ENCODE measurements at regions not wholly inside any gene's neighbourhood (a gene's known extent, or its start where the extent isn't known, plus 50 kb on each side); places are given as distances from the start of the nearest gene placed in this dataset.

GRCh38 chr10:123417414-123417813 is 248.7 kb upstream of the GPR26 start:
- WGBS (ENCODE audit: extremely low coverage, insufficient read length, low lambda C conversion rate), result no CpG with 5 or more reads among the region's 2 CpGs
- Histone ChIP-seq H3T11ph (ENCODE audit: low read length) (no peak overlapping the region), H3K9me3 (ENCODE audit: control insufficient read depth, low read depth, low read length) (no peaks in the 10 kb centered on the region), H2BK20ac (ENCODE audit: low read depth, low read length, poor library complexity, severe bottlenecking) (no peak overlapping the region), H2AFZ (ENCODE audit: low read length) (no peak overlapping the region), H2AK5ac (ENCODE audit: insufficient read length, low read length) (no peak overlapping the region), H4K91ac (ENCODE audit: insufficient read length, low read depth, low read length) (no peak overlapping the region), H4K8ac (replicated peaks; ENCODE audit: insufficient read length, low read depth, low read length) (no peak overlapping the region), H3K14ac (ENCODE audit: insufficient read depth, low read length) (no peak overlapping the region), H4K5ac (ENCODE audit: insufficient read length, low read depth, low read length) (no peak overlapping the region), H2BK120ac (ENCODE audit: low read depth, low read length, poor library complexity, severe bottlenecking) (no peak overlapping the region), H3K18ac (ENCODE audit: insufficient read length, low read depth, low read length) (no peak overlapping the region), H3K9ac (ENCODE audit: extremely low read depth, insufficient read length, low read length) (no peak overlapping the region), H3K56ac (ENCODE audit: insufficient read length, low read depth, low read length) (no peak overlapping the region), H2BK12ac (ENCODE audit: insufficient read length, low read depth, low read length) (no peak overlapping the region), H4K20me1 (ENCODE audit: control insufficient read depth, insufficient read depth, insufficient read length) (no peaks in the 10 kb centered on the region), H3K23ac (ENCODE audit: insufficient read length, low read depth, low read length) (no peak overlapping the region), H3K79me2 (ENCODE audit: insufficient read depth, low read length) (no peaks in the 10 kb centered on the region), H3K4me1 (ENCODE audit: insufficient read depth, low read length) (no peaks in the 10 kb centered on the region), H3K27ac (ENCODE audit: insufficient read length, low read depth, low read length) (no peak overlapping the region), H3K27me3 (ENCODE audit: insufficient read depth, low read length) (no peaks in the 10 kb centered on the region), H3K4me2 (ENCODE audit: insufficient read depth, insufficient read length, low read length) (no peak overlapping the region), H3K23me2 (ENCODE audit: insufficient read length, low read depth, low read length, poor library complexity, severe bottlenecking) (no peaks in the 10 kb centered on the region), H3K79me1 (ENCODE audit: insufficient read depth, low read depth, low read length, poor library complexity, severe bottlenecking) (no peaks in the 10 kb centered on the region), H2BK15ac (ENCODE audit: low read depth, low read length) (no peak overlapping the region), H3K4ac (ENCODE audit: low read depth, low read length) (no peak overlapping the region), H2BK5ac (ENCODE audit: insufficient read length, low read length) (no peak overlapping the region)
- DNase-seq, result no peak
- Mint-ChIP-seq H3K4me1 (peaks cover 0 to 4% of the 10 kb centered on the region in 2 experiments; a peak in 1 of 4 replicates), H3K36me3 (ENCODE audit: insufficient read depth in 1 of 3, low read depth in 3 of 3) (no peaks in the 10 kb centered on the region), H3K27ac (no peak overlapping the region), H3K27me3 (ENCODE audit: low read depth) (peaks cover 10% of the 10 kb centered on the region), H3K9me3 (no peaks in the 10 kb centered on the region; a peak in 1 of 5 replicates), H3K4me3 (no peak overlapping the region)
- TF ChIP-seq CTCF (conservative IDR thresholded peaks at IDR 0.05), result no peak

Measured in H9 (cell line).